Muscle layer of colon (tissue), 2 donors: ENCODE measurements at regions not wholly inside any gene's neighbourhood (a gene's known extent, or its start where the extent isn't known, plus 50 kb on each side); places are given as distances from the start of the nearest gene placed in this dataset.

Experiments
- H3K27ac ChIP-seq: one replicate; pipeline ENCODE4 v1.7.0; 2013; ENCODE audit warnings: low read depth, mild to moderate bottlenecking, low read length, moderate library complexity
- H3K27me3 ChIP-seq, 2 donors: one replicate each; pipeline ENCODE4 v1.7.0; 2013; ENCODE audit warnings: low read length in 2 of 2, mild to moderate bottlenecking in 2 of 2; ENCODE audit not compliant: insufficient read depth in 2 of 2, control insufficient read depth in 1 of 2
- H3K36me3 ChIP-seq: one replicate; pipeline ENCODE4 v1.7.0; 2013; ENCODE audit warnings: mild to moderate bottlenecking, low read length; ENCODE audit not compliant: insufficient read depth
- H3K4me1 ChIP-seq: one replicate; pipeline ENCODE4 v1.7.0; 2013; ENCODE audit warnings: mild to moderate bottlenecking, low read length; ENCODE audit not compliant: insufficient read depth
- H3K4me3 ChIP-seq, 2 donors: one replicate each; pipeline ENCODE4 v1.7.0; 2013; ENCODE audit warnings: low read length in 2 of 2, low read depth in 1 of 2, mild to moderate bottlenecking in 1 of 2, moderate library complexity in 1 of 2
- H3K9ac ChIP-seq: one replicate; pipeline ENCODE4 v1.7.0; 2013; ENCODE audit warnings: low read length
- H3K9me3 ChIP-seq: one replicate; pipeline ENCODE4 v1.7.0; 2013; ENCODE audit warnings: mild to moderate bottlenecking, low read length
- donor health status: abdominal sarcoma.
- donor health status: Adenocarcinoma of cecum.

DNA sequence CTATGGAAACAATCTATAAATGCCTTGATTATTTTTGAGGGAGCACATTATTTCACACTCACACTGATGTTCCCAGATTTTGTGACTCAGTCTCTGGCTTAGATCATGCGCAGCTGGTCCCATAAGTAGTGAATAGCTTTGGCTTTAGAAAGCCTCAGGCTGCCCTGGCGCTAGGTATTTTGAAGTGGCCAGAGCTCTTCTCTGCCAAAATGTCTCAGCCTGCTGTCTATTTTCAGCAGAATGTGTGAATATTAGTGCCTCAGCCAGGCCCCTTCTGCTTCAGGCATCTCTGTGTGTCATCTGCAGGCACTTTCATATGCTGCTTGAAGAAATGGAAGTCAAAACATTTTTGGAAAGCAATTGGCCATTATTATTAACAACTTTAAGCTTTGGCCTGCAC, 931.0 kb upstream of the INTU start:
- H3K4me1 ChIP-seq, result no peaks in the 10 kb centered on the region
- H3K9ac ChIP-seq, result no peak overlapping the region
- no peaks in the 10 kb centered on the region for H3K36me3 ChIP-seq
- no peaks in the 10 kb centered on the region for H3K9me3 ChIP-seq
- H3K27ac ChIP-seq, result no peak overlapping the region
- no peak overlapping the region for H3K4me3 ChIP-seq
- no peaks in the 10 kb centered on the region for H3K27me3 ChIP-seq

DNA sequence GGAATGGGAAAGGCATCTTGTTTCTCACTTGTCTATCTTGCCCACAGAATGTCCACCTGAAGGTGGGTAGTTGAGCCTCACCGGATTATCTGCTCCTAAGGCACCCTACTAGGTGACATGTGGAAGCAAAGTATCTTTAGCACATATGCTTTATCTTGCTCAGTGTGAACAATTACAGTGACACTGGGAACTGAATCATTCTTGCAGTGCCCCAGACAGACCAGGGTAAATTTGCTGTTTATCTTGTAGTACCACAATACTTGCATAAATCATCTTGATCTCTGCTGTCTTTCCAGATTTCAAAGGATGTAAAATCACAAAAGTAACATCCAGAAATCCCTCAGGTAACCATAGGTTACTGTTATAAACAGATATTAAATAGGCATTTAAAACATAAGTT, 930.0 kb upstream of the INTU start:
- Histone ChIP-seq H3K4me3 (no peak overlapping the region), H3K27me3 (no peaks in the 10 kb centered on the region), H3K36me3 (no peaks in the 10 kb centered on the region), H3K27ac (no peak overlapping the region), H3K9ac (no peak overlapping the region), H3K4me1 (no peaks in the 10 kb centered on the region), H3K9me3 (no peaks in the 10 kb centered on the region)

DNA sequence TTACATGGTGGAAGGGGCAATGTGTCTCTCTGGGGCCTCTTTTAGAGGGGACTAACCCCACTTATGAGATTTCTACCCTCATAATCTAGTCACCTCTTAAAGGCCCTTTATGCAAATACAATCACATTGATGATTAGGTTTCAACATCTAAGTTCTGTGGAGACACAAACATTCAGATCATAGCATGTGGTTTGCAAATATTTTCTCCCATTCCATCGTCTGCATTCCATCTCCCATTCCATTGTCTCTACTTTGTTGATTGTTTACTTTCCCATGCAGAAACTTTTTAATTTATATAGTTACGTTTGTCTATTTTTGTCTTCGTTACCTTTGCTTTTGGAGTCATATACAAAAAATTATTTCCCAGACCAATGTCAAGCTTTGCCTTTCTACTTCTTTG, 927.5 kb upstream of the INTU start:
- Histone ChIP-seq H3K9ac (no peak overlapping the region), H3K27me3 (no peaks in the 10 kb centered on the region), H3K4me3 (no peak overlapping the region), H3K9me3 (no peaks in the 10 kb centered on the region), H3K27ac (no peak overlapping the region), H3K36me3 (no peaks in the 10 kb centered on the region), H3K4me1 (no peaks in the 10 kb centered on the region)

DNA sequence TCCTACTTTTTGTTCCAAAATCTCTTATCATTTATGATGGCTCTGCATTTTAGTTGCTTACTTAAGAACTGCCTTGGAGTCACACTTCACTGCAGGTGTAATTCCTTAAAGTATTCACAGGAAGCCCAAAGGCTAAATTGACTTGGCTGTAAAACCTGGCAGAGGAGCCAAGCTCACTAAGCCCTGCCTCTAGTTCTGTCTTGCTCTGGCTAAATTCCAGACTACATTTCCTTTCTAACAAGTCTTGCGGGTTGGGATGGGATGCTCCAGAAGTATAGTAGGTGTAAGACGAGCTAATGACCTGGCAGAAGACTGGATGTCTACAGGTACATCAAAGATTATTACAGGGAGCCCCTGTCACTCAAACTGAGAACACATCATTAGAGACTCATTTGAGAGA, 924.0 kb upstream of the INTU start:
- Histone ChIP-seq H3K27ac (no peak overlapping the region), H3K4me1 (no peaks in the 10 kb centered on the region), H3K36me3 (no peaks in the 10 kb centered on the region), H3K4me3 (no peak overlapping the region), H3K9ac (no peak overlapping the region), H3K27me3 (no peaks in the 10 kb centered on the region), H3K9me3 (no peaks in the 10 kb centered on the region)

GRCh38 chr4:126710935-126711334, 921.8 kb upstream of the INTU start:
- H3K4me3 ChIP-seq, result no peak overlapping the region
- H3K36me3 ChIP-seq, result no peaks in the 10 kb centered on the region
- H3K9ac ChIP-seq, result no peak overlapping the region
- no peaks in the 10 kb centered on the region for H3K27me3 ChIP-seq
- no peak overlapping the region for H3K27ac ChIP-seq
- no peaks in the 10 kb centered on the region for H3K4me1 ChIP-seq
- H3K9me3 ChIP-seq, result no peaks in the 10 kb centered on the region

DNA sequence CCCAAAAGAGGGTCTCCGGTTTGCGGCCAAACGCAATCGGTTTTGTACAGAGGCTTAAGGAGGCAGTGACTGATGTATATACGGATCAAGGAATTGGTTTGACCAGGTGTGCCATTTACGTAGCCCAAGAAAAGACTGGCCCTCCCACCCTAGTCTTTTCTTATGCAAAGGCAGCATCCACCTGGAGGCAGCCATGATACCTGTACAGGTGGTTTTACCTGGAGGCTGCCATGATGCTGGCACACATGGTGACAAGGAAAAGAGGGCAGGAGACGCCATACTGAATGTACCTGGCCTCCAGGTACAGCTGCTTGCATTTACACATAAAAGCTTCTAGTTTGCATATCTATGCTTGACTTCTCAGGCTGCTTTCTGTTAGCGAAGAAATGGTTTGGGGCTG, 917.7 kb upstream of the INTU start:
- Histone ChIP-seq H3K9me3 (no peaks in the 10 kb centered on the region), H3K27me3 (no peaks in the 10 kb centered on the region), H3K9ac (no peak overlapping the region), H3K4me1 (no peaks in the 10 kb centered on the region), H3K36me3 (no peaks in the 10 kb centered on the region), H3K4me3 (no peak overlapping the region), H3K27ac (no peak overlapping the region)

DNA sequence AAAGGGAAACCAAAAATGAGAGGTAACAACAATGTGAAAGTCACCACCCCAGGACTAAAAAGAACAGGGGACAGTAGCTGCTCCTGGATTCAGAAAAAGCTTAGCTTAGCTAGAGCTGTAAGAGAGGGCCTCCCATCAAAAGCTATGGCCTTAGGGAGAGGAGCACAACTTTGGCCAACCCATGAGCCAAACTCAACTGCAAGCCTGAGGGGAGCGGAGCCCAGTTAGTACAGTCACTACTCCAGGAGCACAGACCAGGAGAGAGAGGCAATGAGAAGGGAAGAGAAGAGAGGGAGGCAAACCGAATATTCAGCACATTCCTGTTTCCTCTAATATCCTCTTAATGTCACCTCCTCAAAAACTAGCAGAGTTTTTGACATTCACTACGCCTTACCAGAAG, 917.1 kb upstream of the INTU start:
- Histone ChIP-seq H3K9me3 (no peaks in the 10 kb centered on the region), H3K9ac (no peak overlapping the region), H3K4me3 (no peak overlapping the region), H3K4me1 (no peaks in the 10 kb centered on the region), H3K27ac (no peak overlapping the region), H3K36me3 (no peaks in the 10 kb centered on the region), H3K27me3 (no peaks in the 10 kb centered on the region)

DNA sequence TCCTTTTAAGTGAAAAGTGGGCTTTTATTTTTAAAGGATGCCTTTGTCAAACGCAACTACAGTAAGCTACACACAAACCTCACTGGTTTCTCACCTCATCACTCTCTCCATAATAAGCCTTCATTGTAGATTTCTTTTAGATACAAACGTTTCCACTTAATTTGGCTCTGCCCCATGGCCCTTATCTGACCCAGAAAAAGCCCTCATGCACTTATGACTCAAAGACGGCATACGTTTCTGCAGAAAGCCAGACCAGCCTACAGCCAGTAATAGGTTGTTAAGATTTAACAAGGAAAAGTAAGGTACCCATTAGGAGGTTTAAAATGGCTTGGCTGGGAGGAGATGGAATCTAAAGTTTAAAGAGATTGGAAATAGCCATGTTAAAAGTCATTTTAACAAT, 914.6 kb upstream of the INTU start:
- H3K4me3 ChIP-seq, result no peak overlapping the region
- H3K36me3 ChIP-seq, result no peaks in the 10 kb centered on the region
- H3K27me3 ChIP-seq, result no peaks in the 10 kb centered on the region
- H3K27ac ChIP-seq, result no peak overlapping the region
- H3K9me3 ChIP-seq, result no peaks in the 10 kb centered on the region
- no peak overlapping the region for H3K9ac ChIP-seq
- H3K4me1 ChIP-seq, result no peaks in the 10 kb centered on the region

DNA sequence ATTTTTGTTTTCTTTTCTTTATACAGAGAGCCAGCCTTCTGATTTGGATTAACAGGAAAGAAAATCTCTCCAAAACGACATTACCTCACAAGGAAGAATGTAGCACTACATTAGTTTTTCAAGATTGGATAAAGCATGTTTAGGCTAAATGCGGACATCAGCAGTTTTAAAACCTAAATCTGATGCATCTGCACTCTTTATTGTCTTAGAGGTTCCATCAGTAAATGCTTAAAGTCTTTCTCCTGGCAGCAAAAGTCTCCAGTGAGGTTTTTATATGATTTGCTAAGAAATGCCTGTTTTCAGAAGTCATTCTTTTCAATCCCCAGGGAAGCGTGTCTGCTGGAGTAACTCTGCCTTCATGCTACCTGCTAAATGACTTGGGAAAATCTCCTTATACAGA, 912.9 kb upstream of the INTU start:
- H3K4me1 ChIP-seq, result no peaks in the 10 kb centered on the region
- H3K27ac ChIP-seq, result no peak overlapping the region
- no peak overlapping the region for H3K4me3 ChIP-seq
- H3K9ac ChIP-seq, result no peak overlapping the region
- no peaks in the 10 kb centered on the region for H3K27me3 ChIP-seq
- H3K9me3 ChIP-seq, result no peaks in the 10 kb centered on the region
- no peaks in the 10 kb centered on the region for H3K36me3 ChIP-seq

DNA sequence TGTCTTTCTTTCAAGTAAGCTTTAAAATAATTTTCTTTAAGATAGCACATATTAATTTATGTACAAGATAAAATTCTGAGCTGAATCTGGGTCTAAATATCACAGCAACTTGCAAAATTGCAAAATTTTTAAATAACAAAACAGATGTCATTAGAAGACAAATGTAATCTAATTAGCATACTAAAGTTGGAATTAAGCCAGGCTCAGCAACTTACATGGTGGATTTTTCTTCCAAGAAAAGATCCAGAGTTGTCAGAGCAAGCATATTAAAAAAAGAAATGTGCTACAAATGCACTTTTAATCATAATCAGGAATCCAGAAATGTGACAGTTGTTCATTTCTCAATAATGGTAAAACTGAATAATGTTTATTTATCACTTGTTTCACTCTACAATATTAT, 906.9 kb upstream of the INTU start:
- Histone ChIP-seq H3K9ac (no peak overlapping the region), H3K36me3 (no peaks in the 10 kb centered on the region), H3K4me1 (no peaks in the 10 kb centered on the region), H3K27ac (no peak overlapping the region), H3K4me3 (no peak overlapping the region), H3K27me3 (no peaks in the 10 kb centered on the region), H3K9me3 (no peaks in the 10 kb centered on the region)

- no peak overlapping the region for H3K9ac ChIP-seq
- no peaks in the 10 kb centered on the region for H3K27me3 ChIP-seq
- no peak overlapping the region for H3K4me3 ChIP-seq
- H3K4me1 ChIP-seq, result no peaks in the 10 kb centered on the region
- H3K36me3 ChIP-seq, result no peaks in the 10 kb centered on the region
- no peaks in the 10 kb centered on the region for H3K9me3 ChIP-seq
- H3K27ac ChIP-seq, result no peak overlapping the region
Measured at GRCh38 chr4:126727461-126727860, 905.3 kb upstream of the INTU start.

DNA sequence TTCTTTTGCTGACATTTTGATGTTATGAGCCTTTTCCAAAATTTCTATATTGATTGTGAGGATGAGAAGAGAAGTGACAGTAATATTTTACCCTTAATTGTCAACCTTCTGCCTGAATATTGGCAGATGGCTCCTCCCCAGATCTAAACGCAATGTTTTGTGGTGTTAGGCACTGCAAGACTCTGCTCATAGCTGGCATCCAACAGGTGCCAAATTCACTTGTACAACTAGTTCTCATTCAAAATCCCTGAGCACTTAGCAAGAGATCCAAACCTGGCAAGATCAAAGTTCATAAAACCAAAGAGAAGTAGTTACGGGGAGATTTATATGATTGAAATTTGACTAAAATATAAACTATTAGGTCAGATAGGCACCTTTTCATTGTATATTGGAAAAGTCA, 901.7 kb upstream of the INTU start:
- no peak overlapping the region for H3K27ac ChIP-seq
- no peaks in the 10 kb centered on the region for H3K27me3 ChIP-seq
- H3K4me1 ChIP-seq, result no peaks in the 10 kb centered on the region
- no peaks in the 10 kb centered on the region for H3K9me3 ChIP-seq
- H3K4me3 ChIP-seq, result no peak overlapping the region
- no peak overlapping the region for H3K9ac ChIP-seq
- no peaks in the 10 kb centered on the region for H3K36me3 ChIP-seq
